ENCODE measurements at regions not wholly inside any gene's neighbourhood (a gene's known extent, or its start where the extent isn't known, plus 50 kb on each side); places are given as distances from the start of the nearest gene placed in this dataset.

DNA sequence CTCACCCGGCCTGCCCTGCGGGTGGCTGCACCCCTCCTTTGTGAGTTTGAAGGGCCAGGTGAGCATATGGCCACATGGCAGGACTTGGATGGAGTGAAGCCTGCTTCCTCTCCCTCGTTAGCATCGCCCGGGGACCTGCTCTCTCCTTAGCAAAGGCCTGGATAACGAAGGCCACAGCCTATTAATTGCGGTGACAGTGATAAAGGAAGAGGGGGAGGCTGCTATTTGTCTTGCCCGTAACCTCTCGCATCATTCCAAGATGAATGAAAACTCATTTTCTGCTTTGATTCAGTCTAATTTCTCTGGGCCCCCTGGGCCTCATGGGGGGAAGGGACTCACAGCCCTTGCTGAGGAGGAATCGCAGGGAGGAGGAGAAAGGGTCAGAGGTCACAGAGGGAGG, 68.5 kb upstream of the LHX1 start:
- H3K9me3 ChIP-seq (ENCODE audit: control insufficient read depth in 1 of 2, low read length in 2 of 2) = no peaks in the 10 kb centered on the region
- no peak overlapping the region for H3K9ac ChIP-seq (ENCODE audit: low read depth in 1 of 2, low read length in 2 of 2)
- H3K36me3 ChIP-seq (ENCODE audit: control insufficient read depth in 1 of 2, insufficient read depth in 2 of 2, low read length in 2 of 2) = no peaks in the 10 kb centered on the region
- H3K4me3 ChIP-seq (ENCODE audit: low read depth in 1 of 2, low read length in 2 of 2) = no peak overlapping the region
- no peak overlapping the region for H3K27ac ChIP-seq (ENCODE audit: low read depth, low read length)
- H3K4me1 ChIP-seq (ENCODE audit: control insufficient read depth in 1 of 2, insufficient read depth in 2 of 2, low read length in 2 of 2) = no peaks in the 10 kb centered on the region
- no peaks in the 10 kb centered on the region for H3K27me3 ChIP-seq (ENCODE audit: control insufficient read depth in 1 of 2, insufficient read depth in 2 of 2, low read length in 2 of 2)

DNA sequence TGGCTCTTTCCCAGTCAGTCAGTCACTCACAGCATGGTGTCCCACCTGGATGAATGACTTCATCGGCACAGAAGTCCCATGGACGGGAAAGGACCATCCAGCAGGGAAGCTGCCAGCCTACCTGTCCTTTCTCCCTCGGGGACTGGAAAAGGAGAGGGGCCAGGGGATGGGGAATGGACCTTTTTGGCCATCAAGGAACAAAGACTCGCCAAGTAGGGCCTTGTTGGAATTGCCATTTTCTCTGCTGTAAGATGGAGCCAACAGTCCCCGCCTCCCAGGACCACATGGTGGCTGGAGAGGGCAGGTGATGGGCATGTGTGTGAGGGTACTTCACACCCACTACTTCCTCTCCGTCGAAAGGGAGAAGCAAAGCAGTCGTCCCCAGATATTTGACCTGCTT, 67.8 kb upstream of the LHX1 start:
- Histone ChIP-seq H3K9me3 (ENCODE audit: control insufficient read depth in 1 of 2, low read length in 2 of 2) (no peaks in the 10 kb centered on the region), H3K27me3 (ENCODE audit: control insufficient read depth in 1 of 2, insufficient read depth in 2 of 2, low read length in 2 of 2) (no peaks in the 10 kb centered on the region), H3K4me1 (ENCODE audit: control insufficient read depth in 1 of 2, insufficient read depth in 2 of 2, low read length in 2 of 2) (no peaks in the 10 kb centered on the region), H3K9ac (ENCODE audit: low read depth in 1 of 2, low read length in 2 of 2) (no peak overlapping the region), H3K36me3 (ENCODE audit: control insufficient read depth in 1 of 2, insufficient read depth in 2 of 2, low read length in 2 of 2) (no peaks in the 10 kb centered on the region), H3K27ac (ENCODE audit: low read depth, low read length) (no peak overlapping the region), H3K4me3 (ENCODE audit: low read depth in 1 of 2, low read length in 2 of 2) (no peak overlapping the region)

DNA sequence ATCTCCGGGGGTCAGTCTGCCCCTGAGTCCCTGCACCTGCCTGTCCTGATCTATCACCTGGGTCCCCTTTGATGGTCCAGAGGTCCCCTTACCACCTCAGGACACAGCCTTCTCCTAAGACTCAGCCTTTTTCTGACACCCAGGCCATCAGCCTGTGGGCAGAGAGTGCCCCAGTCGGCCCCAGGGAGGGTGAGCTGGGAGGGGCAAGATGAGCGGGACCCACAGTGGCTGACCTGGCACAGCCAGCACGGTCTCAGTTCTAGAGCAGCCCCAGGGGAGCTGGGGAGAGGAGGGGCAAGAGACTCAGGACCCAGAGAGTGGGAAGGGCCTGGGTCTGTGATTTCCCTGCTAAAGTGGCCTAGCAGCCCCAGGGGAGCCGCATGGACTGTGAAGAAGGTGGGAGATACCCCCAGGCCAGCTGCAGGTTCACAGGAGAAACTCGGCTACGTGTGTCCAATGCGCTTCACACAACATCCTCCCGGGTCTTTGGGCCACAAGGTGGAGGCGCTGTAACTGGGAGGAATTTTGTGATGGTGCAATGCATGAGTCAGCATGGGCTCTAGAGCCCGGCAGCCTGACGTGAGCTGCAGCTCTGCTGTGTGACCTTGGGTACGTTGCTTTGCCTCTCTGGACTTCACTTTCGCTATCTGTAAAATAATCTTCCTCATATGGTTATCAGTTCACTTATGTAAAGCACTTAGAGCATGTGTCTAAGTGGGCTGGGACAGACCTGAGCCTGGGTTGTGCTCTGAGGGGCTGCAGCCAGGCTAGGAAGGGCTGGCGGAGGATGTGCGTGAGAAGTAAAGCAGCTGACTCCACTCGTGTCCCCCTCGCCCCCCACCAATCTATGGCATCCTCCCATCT, 67.2 kb upstream of the LHX1 start:
- Histone ChIP-seq H3K4me3 (ENCODE audit: low read depth in 1 of 2, low read length in 2 of 2) (no peak overlapping the region), H3K36me3 (ENCODE audit: control insufficient read depth in 1 of 2, insufficient read depth in 2 of 2, low read length in 2 of 2) (no peaks in the 10 kb centered on the region), H3K4me1 (ENCODE audit: control insufficient read depth in 1 of 2, insufficient read depth in 2 of 2, low read length in 2 of 2) (no peaks in the 10 kb centered on the region), H3K27me3 (ENCODE audit: control insufficient read depth in 1 of 2, insufficient read depth in 2 of 2, low read length in 2 of 2) (no peaks in the 10 kb centered on the region), H3K27ac (ENCODE audit: low read depth, low read length) (no peak overlapping the region), H3K9me3 (ENCODE audit: control insufficient read depth in 1 of 2, low read length in 2 of 2) (no peaks in the 10 kb centered on the region), H3K9ac (ENCODE audit: low read depth in 1 of 2, low read length in 2 of 2) (no peak overlapping the region)

DNA sequence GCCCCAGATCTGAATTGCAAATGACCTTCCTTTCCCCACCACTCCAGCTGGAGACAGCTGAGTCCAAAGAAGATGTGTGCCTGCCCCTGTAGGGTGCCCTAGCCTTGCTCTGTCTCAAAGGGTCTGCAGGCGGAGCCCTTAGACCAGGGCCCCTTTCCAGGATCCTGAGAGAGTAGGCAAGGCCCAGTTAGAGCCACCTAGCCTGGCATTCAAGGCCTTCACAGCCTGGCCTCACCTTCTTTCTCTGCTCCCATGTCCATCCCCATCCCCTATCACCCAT, 66.6 kb upstream of the LHX1 start:
- Histone ChIP-seq H3K27me3 (ENCODE audit: control insufficient read depth in 1 of 2, insufficient read depth in 2 of 2, low read length in 2 of 2) (no peaks in the 10 kb centered on the region), H3K4me3 (ENCODE audit: low read depth in 1 of 2, low read length in 2 of 2) (no peak overlapping the region), H3K9me3 (ENCODE audit: control insufficient read depth in 1 of 2, low read length in 2 of 2) (no peaks in the 10 kb centered on the region), H3K27ac (ENCODE audit: low read depth, low read length) (no peak overlapping the region), H3K4me1 (ENCODE audit: control insufficient read depth in 1 of 2, insufficient read depth in 2 of 2, low read length in 2 of 2) (no peaks in the 10 kb centered on the region), H3K9ac (ENCODE audit: low read depth in 1 of 2, low read length in 2 of 2) (no peak overlapping the region), H3K36me3 (ENCODE audit: control insufficient read depth in 1 of 2, insufficient read depth in 2 of 2, low read length in 2 of 2) (no peaks in the 10 kb centered on the region)

DNA sequence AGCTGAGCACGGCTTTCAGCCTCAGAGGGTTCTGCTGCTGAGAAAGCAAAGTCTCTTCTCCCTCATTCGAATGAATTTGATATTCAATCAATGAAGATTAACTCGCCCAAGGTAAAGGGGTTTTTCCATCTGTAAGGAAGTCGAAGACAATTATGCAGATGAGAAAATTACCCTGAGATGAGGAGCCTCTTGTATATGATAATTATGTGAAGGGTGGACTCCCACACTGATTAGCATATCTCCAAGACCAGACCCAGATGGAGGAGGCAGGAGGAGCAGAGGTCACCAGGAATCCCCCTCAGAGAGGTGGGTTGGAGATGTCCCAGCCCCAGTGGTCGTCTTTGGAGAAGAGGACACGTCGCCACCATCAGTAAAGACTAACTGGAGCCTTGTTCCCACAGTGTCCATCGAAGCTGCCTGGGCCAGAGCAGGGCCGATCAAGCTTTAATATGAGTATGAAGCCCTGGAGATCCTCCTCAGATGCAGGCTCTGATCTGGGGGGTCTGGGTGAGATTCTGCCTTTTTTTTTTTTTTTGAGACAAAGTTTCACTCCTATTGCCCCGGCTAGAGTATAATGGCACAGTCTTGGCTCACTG, 61.5 kb upstream of the LHX1 start:
- Histone ChIP-seq H3K4me3 (ENCODE audit: low read depth in 1 of 2, low read length in 2 of 2) (no peak overlapping the region), H3K36me3 (ENCODE audit: control insufficient read depth in 1 of 2, insufficient read depth in 2 of 2, low read length in 2 of 2) (no peaks in the 10 kb centered on the region), H3K27ac (ENCODE audit: low read depth, low read length) (no peak overlapping the region), H3K9me3 (ENCODE audit: control insufficient read depth in 1 of 2, low read length in 2 of 2) (peaks cover 0 to under 1% of the 10 kb centered on the region in 2 donors), H3K27me3 (ENCODE audit: control insufficient read depth in 1 of 2, insufficient read depth in 2 of 2, low read length in 2 of 2) (peaks cover 0 to 8% of the 10 kb centered on the region in 2 donors), H3K4me1 (ENCODE audit: control insufficient read depth in 1 of 2, insufficient read depth in 2 of 2, low read length in 2 of 2) (no peaks in the 10 kb centered on the region), H3K9ac (ENCODE audit: low read depth in 1 of 2, low read length in 2 of 2) (no peak overlapping the region)

DNA sequence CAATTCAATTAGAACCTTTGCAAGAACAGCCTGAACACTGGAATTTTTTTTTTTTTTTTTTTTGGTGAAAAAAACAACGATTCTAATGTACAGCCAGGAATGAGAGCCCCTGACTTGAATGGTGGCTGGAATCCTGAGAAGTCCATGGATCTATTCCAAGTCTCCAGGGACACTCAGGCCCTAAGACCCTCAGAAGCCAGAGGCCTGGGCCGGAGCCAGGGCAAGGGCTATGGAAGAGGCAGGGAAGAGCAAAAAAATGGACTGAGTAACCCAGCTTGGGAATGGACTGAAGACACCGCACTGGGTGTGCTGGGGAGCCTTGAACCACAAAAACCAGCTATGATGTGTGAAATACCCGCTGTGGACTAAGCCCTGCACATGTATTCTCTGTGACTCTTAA, 60.3 kb upstream of the LHX1 start:
- no peak overlapping the region for H3K27ac ChIP-seq (ENCODE audit: low read depth, low read length)
- no peak overlapping the region for H3K9ac ChIP-seq (ENCODE audit: low read depth in 1 of 2, low read length in 2 of 2)
- peaks cover 0 to 7% of the 10 kb centered on the region in 2 donors for H3K9me3 ChIP-seq (ENCODE audit: control insufficient read depth in 1 of 2, low read length in 2 of 2)
- H3K4me1 ChIP-seq (ENCODE audit: control insufficient read depth in 1 of 2, insufficient read depth in 2 of 2, low read length in 2 of 2) = no peaks in the 10 kb centered on the region
- no peaks in the 10 kb centered on the region for H3K36me3 ChIP-seq (ENCODE audit: control insufficient read depth in 1 of 2, insufficient read depth in 2 of 2, low read length in 2 of 2)
- no peak overlapping the region for H3K4me3 ChIP-seq (ENCODE audit: low read depth in 1 of 2, low read length in 2 of 2)
- H3K27me3 ChIP-seq (ENCODE audit: control insufficient read depth in 1 of 2, insufficient read depth in 2 of 2, low read length in 2 of 2) = peaks cover 0 to 8% of the 10 kb centered on the region in 2 donors

DNA sequence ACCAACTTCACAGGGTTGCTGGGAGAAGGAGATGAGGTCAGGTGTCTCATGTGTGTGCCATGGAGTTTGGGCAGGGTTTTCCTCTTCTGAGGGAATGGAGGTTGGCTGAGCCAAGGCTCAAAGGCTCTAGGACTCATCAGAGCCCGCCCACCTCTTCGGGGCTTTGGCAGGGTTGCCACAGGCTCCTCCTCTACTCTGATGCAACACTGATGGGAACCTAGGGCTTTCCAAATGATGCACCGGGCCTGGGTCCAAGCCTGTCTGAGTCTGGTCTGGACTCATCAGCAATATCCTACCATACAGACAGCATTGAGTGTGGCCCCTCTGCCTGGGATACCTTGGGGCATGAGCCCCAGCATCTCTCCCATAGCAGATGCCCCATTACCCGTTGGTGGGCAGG, 59.5 kb upstream of the LHX1 start:
- Histone ChIP-seq H3K36me3 (ENCODE audit: control insufficient read depth in 1 of 2, insufficient read depth in 2 of 2, low read length in 2 of 2) (no peaks in the 10 kb centered on the region), H3K27me3 (ENCODE audit: control insufficient read depth in 1 of 2, insufficient read depth in 2 of 2, low read length in 2 of 2) (peaks cover 3 to 8% of the 10 kb centered on the region in 2 donors), H3K27ac (ENCODE audit: low read depth, low read length) (no peak overlapping the region)

DNA sequence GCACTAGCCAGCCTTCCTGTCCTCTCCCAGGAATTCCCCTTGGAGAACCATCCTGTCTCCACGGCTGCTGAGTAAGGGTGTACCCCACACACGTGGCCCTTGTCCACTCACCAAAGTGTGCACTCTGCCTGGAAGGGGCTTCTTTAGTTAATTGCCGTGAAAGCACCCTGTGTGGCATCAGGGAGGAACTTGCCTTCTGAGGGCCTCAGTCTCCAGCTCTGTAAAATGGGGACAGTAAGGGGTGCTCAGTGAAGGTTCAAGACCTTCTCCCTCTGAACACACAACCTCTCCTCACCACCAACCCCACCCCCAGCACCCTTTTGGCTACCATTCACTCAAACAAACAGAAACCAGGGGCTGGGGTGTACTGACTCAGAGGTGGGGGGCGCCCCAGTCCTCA, 59.1 kb upstream of the LHX1 start:
- Histone ChIP-seq H3K9me3 (ENCODE audit: control insufficient read depth in 1 of 2, low read length in 2 of 2) (peaks cover 0 to 8% of the 10 kb centered on the region in 2 donors), H3K4me1 (ENCODE audit: control insufficient read depth in 1 of 2, insufficient read depth in 2 of 2, low read length in 2 of 2) (no peaks in the 10 kb centered on the region), H3K27me3 (ENCODE audit: control insufficient read depth in 1 of 2, insufficient read depth in 2 of 2, low read length in 2 of 2) (peaks cover 4 to 10% of the 10 kb centered on the region in 2 donors), H3K4me3 (ENCODE audit: low read depth in 1 of 2, low read length in 2 of 2) (no peak overlapping the region), H3K9ac (ENCODE audit: low read depth in 1 of 2, low read length in 2 of 2) (no peak overlapping the region), H3K36me3 (ENCODE audit: control insufficient read depth in 1 of 2, insufficient read depth in 2 of 2, low read length in 2 of 2) (no peaks in the 10 kb centered on the region), H3K27ac (ENCODE audit: low read depth, low read length) (no peak overlapping the region)

More for the DNA sequence above, 59.5 kb upstream of the LHX1 start:
- no peak overlapping the region for H3K9ac ChIP-seq (ENCODE audit: low read depth in 1 of 2, low read length in 2 of 2)
- H3K9me3 ChIP-seq (ENCODE audit: control insufficient read depth in 1 of 2, low read length in 2 of 2) = peaks cover 0 to 8% of the 10 kb centered on the region in 2 donors
- H3K4me1 ChIP-seq (ENCODE audit: control insufficient read depth in 1 of 2, insufficient read depth in 2 of 2, low read length in 2 of 2) = no peaks in the 10 kb centered on the region
- H3K4me3 ChIP-seq (ENCODE audit: low read depth in 1 of 2, low read length in 2 of 2) = no peak overlapping the region

DNA sequence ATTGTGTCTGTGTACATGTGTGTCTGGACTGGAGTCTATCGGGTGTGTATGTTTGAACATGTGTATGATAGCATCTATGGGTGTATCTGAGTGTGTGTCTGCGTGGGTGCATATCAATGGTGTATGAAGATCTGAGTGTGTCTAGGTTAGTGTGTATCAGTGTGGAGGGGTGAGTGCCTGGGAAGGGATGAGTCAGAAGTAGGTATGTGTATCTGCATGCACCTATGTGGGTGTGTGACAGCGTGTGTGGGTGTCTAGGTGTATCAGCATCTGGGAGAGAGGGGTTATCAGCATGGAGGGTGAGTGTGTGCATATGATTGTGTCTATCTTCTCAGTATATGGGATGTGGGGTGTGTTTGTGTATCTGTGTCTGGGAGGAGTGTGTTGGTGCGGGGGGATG, 58.2 kb upstream of the LHX1 start:
- no peak overlapping the region for H3K27ac ChIP-seq (ENCODE audit: low read depth, low read length)
- H3K9ac ChIP-seq (ENCODE audit: low read depth in 1 of 2, low read length in 2 of 2) = no peak overlapping the region
- peaks cover 0 to 8% of the 10 kb centered on the region in 2 donors for H3K9me3 ChIP-seq (ENCODE audit: control insufficient read depth in 1 of 2, low read length in 2 of 2)
- H3K4me3 ChIP-seq (ENCODE audit: low read depth in 1 of 2, low read length in 2 of 2) = no peak overlapping the region
- no peaks in the 10 kb centered on the region for H3K36me3 ChIP-seq (ENCODE audit: control insufficient read depth in 1 of 2, insufficient read depth in 2 of 2, low read length in 2 of 2)
- no peaks in the 10 kb centered on the region for H3K4me1 ChIP-seq (ENCODE audit: control insufficient read depth in 1 of 2, insufficient read depth in 2 of 2, low read length in 2 of 2)
- H3K27me3 ChIP-seq (ENCODE audit: control insufficient read depth in 1 of 2, insufficient read depth in 2 of 2, low read length in 2 of 2) = peaks cover 7 to 13% of the 10 kb centered on the region in 2 donors

DNA sequence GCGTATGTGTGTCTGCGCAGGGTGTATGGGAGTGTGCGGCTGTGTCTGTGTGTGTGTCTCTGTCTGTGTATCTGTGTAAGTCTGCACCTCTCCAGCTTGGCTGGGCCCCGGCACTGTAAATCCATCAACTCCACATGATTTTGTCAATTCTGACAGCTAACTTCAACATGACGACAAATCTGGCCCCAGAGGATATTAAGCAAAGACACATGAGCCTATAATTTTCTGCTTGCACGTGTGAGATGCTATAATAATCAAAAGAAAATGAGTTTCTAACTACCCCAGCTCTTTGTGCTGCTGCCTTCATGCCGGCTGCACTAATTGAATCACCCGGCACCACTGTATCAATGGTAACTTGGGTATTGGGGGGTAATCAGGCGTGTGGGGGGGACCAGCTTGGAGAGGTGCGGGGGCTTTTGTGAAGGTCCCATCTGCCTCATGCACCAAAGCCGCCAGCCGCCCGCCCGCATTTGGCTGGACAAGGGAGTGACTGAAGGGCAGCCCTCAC, 57.6 kb upstream of the LHX1 start:
- Histone ChIP-seq H3K9ac (ENCODE audit: low read depth in 1 of 2, low read length in 2 of 2) (no peak overlapping the region), H3K27me3 (ENCODE audit: control insufficient read depth in 1 of 2, insufficient read depth in 2 of 2, low read length in 2 of 2) (peaks cover 7 to 17% of the 10 kb centered on the region in 2 donors), H3K4me1 (ENCODE audit: control insufficient read depth in 1 of 2, insufficient read depth in 2 of 2, low read length in 2 of 2) (no peaks in the 10 kb centered on the region), H3K27ac (ENCODE audit: low read depth, low read length) (no peak overlapping the region), H3K36me3 (ENCODE audit: control insufficient read depth in 1 of 2, insufficient read depth in 2 of 2, low read length in 2 of 2) (no peaks in the 10 kb centered on the region), H3K4me3 (ENCODE audit: low read depth in 1 of 2, low read length in 2 of 2) (no peak overlapping the region), H3K9me3 (ENCODE audit: control insufficient read depth in 1 of 2, low read length in 2 of 2) (peaks cover 0 to 8% of the 10 kb centered on the region in 2 donors)

Measured in duodenal mucosa (tissue), 2 donors.